Neural cell (in vitro differentiated cells): ENCODE measurements at regions not wholly inside any gene's neighbourhood (a gene's known extent, or its start where the extent isn't known, plus 50 kb on each side); places are given as distances from the start of the nearest gene placed in this dataset.

Experiments used
- H2AFZ ChIP-seq: fragments of 200-600, 300-800 bp; sonication (generic), shearing (Covaris generic); 2 replicates; pipeline ENCODE4 v1.6.0; 2014; ENCODE audit warnings: low read depth, mild to moderate bottlenecking, antibody characterized with exemption, low read length, moderate library complexity
- H3F3A ChIP-seq: fragments of 200-600 bp; shearing (Covaris generic); 2 replicates; pipeline ENCODE4 v1.6.1; 2016; ENCODE audit warnings: mild to moderate bottlenecking, moderate library complexity, mixed read lengths, antibody characterized with exemption, low read length; ENCODE audit not compliant: insufficient read depth, poor library complexity, severe bottlenecking
- H3K27ac ChIP-seq: fragments of 200-600, 300-800 bp; sonication (generic), shearing (Covaris generic); 2 replicates; pipeline ENCODE4 v1.5.1; 2014; ENCODE audit warnings: mild to moderate bottlenecking, low read length, moderate library complexity
- H3K27me3 ChIP-seq: fragments of 300-800, 200-600 bp; sonication (generic), shearing (Covaris generic); 2 replicates; pipeline ENCODE4 v1.6.0; 2014; ENCODE audit warnings: mild to moderate bottlenecking, low read depth, low read length, moderate library complexity; ENCODE audit not compliant: insufficient read depth
- H3K36me3 ChIP-seq: fragments of 300-800, 200-600 bp; sonication (generic), shearing (Covaris generic); 2 replicates; pipeline ENCODE4 v1.5.1; 2014; ENCODE audit warnings: mild to moderate bottlenecking, antibody characterized with exemption, low read length, moderate library complexity; ENCODE audit not compliant: insufficient read depth
- H3K4me2 ChIP-seq: fragments of 300-800, 200-600 bp; sonication (generic), shearing (Covaris generic); 2 replicates; pipeline ENCODE4 v1.6.0; 2014; ENCODE audit warnings: mild to moderate bottlenecking, low read length
- H3K4me3 ChIP-seq: fragments of 300-800, 200-600 bp; sonication (generic), shearing (Covaris generic); 2 replicates; pipeline ENCODE4 v1.5.1; 2014; ENCODE audit warnings: mild to moderate bottlenecking, low read length, moderate library complexity
- H3K79me2 ChIP-seq: fragments of 200-600 bp; shearing (Covaris generic); replicated peaks from 2 replicates; pipeline ENCODE4 v1.6.0; 2014; ENCODE audit warnings: mild to moderate bottlenecking, low read length, moderate library complexity; ENCODE audit not compliant: insufficient read depth
- H3K9ac ChIP-seq: fragments of 300-800, 200-600 bp; sonication (generic), shearing (Covaris generic); 2 replicates; pipeline ENCODE4 v1.6.1; 2016; ENCODE audit warnings: mild to moderate bottlenecking, low read length, mixed read lengths
- H3K9me2 ChIP-seq: fragments of 200-600 bp; shearing (Covaris generic); 2 replicates; pipeline ENCODE4 v1.6.1; 2016; ENCODE audit warnings: mild to moderate bottlenecking, low read length, mixed read lengths; ENCODE audit not compliant: insufficient read depth
- H3K9me3 ChIP-seq: fragments of 200-600, 300-800 bp; sonication (generic), shearing (Covaris generic); 2 replicates; pipeline ENCODE4 v1.6.1; 2016; ENCODE audit warnings: mild to moderate bottlenecking, mixed run types, low read length, moderate library complexity, mixed read lengths
- H4K20me1 ChIP-seq: fragments of 200-600 bp; shearing (Covaris generic); 2 replicates; pipeline ENCODE4 v1.6.1; 2016; ENCODE audit warnings: mild to moderate bottlenecking, mixed run types; ENCODE audit not compliant: insufficient read depth
- EP300 ChIP-seq: fragments of 450-650 bp; conservative IDR thresholded peaks from 2 replicates; pipeline ENCODE4 v1.6.1; 2014; ENCODE audit warnings: antibody characterized with exemption, mild to moderate bottlenecking, moderate library complexity; ENCODE audit not compliant: poor library complexity, severe bottlenecking
- EZH2 ChIP-seq: fragments of 200-600, 300-800 bp; shearing (Covaris generic), sonication (generic); IDR thresholded peaks from 2 replicates; pipeline ENCODE4 v1.6.1; 2014; ENCODE audit warnings: antibody characterized with exemption, low read length, borderline replicate concordance, mild to moderate bottlenecking; ENCODE audit not compliant: insufficient read depth, poor library complexity, severe bottlenecking
- MXI1 ChIP-seq: fragments of 450-650 bp; conservative IDR thresholded peaks from 2 replicates; pipeline ENCODE4 v1.6.1; 2014; ENCODE audit warnings: antibody characterized with exemption, mild to moderate bottlenecking; ENCODE audit not compliant: poor library complexity, severe bottlenecking
- POLR2AphosphoS5 ChIP-seq: IDR thresholded peaks from 2 replicates; pipeline ENCODE4 v1.6.1; 2012
- RAD21 ChIP-seq: fragments of 450-650 bp; conservative IDR thresholded peaks from 2 replicates; pipeline ENCODE4 v1.6.1; 2014; ENCODE audit warnings: antibody characterized with exemption, mild to moderate bottlenecking, moderate library complexity
- SMC3 ChIP-seq: fragments of 450-650 bp; conservative IDR thresholded peaks from 2 replicates; pipeline ENCODE4 v1.6.1; 2014; ENCODE audit warnings: antibody characterized with exemption, mild to moderate bottlenecking, moderate library complexity; ENCODE audit not compliant: poor library complexity
- TAF1 ChIP-seq: IDR thresholded peaks from 2 replicates; pipeline ENCODE4 v1.6.1; 2012; ENCODE audit warnings: low read depth
- TF ChIP-seq, protein P1 (sequence below): IDR thresholded peaks from 2 replicates; pipeline ENCODE4 v1.6.1; 2012; ENCODE audit warnings: borderline replicate concordance
- TF ChIP-seq, protein P2 (sequence below): fragments of 450-650 bp; IDR thresholded peaks from 2 replicates; pipeline ENCODE4 v1.5.1; 2014; ENCODE audit warnings: antibody characterized with exemption, mild to moderate bottlenecking, moderate library complexity; ENCODE audit not compliant: poor library complexity, severe bottlenecking

DNA sequence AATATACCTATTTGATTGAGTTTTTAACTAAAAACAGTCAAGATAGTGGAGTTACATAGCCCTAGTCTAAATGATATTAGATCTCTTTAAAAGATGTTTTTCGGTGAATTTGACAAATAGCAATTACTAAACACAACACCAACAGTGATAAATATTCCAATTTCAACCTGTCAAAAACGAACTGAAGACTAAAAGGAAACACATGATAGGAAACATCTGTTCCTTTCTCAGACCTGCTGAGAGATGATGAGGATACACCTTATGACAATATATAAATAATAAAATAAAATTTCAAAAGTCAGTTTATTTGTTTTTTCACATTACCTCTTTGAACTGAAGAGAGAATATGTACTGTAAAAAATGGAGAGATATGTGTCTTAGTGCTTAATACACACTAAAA, 232.7 kb downstream of the RASSF9 start (continued):
- TF ChIP-seq, protein P1, sequence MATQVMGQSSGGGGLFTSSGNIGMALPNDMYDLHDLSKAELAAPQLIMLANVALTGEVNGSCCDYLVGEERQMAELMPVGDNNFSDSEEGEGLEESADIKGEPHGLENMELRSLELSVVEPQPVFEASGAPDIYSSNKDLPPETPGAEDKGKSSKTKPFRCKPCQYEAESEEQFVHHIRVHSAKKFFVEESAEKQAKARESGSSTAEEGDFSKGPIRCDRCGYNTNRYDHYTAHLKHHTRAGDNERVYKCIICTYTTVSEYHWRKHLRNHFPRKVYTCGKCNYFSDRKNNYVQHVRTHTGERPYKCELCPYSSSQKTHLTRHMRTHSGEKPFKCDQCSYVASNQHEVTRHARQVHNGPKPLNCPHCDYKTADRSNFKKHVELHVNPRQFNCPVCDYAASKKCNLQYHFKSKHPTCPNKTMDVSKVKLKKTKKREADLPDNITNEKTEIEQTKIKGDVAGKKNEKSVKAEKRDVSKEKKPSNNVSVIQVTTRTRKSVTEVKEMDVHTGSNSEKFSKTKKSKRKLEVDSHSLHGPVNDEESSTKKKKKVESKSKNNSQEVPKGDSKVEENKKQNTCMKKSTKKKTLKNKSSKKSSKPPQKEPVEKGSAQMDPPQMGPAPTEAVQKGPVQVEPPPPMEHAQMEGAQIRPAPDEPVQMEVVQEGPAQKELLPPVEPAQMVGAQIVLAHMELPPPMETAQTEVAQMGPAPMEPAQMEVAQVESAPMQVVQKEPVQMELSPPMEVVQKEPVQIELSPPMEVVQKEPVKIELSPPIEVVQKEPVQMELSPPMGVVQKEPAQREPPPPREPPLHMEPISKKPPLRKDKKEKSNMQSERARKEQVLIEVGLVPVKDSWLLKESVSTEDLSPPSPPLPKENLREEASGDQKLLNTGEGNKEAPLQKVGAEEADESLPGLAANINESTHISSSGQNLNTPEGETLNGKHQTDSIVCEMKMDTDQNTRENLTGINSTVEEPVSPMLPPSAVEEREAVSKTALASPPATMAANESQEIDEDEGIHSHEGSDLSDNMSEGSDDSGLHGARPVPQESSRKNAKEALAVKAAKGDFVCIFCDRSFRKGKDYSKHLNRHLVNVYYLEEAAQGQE = no peak

DNA sequence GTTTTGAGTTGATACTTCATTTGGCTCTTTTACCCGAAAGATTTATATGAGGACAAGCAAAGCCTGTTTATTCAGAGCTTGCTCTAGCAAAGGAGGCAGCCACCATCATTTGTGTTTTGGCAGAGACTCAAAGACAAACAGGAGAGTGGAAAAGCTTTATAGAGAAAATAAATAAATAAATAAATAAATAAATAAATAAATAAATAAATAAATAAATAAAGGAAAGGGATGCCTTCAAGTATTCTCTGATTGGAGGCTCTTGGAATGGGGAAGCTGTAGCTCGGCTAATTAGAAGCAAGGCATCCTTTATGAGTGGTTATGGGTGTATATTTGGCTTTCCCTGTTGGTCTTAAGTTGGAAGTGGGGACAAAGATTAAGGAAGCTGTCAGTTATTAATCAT, 229.8 kb downstream of the RASSF9 start:
- no peak for TF ChIP-seq RAD21
- no peak for TF ChIP-seq EZH2
- no peak for TF ChIP-seq SMC3
- no peak for TF ChIP-seq TAF1
- no peak for TF ChIP-seq MXI1
- TF ChIP-seq, protein P1 = no peak
- no peak for TF ChIP-seq EP300
- TF ChIP-seq POLR2AphosphoS5 = no peak
- TF ChIP-seq, protein P2, sequence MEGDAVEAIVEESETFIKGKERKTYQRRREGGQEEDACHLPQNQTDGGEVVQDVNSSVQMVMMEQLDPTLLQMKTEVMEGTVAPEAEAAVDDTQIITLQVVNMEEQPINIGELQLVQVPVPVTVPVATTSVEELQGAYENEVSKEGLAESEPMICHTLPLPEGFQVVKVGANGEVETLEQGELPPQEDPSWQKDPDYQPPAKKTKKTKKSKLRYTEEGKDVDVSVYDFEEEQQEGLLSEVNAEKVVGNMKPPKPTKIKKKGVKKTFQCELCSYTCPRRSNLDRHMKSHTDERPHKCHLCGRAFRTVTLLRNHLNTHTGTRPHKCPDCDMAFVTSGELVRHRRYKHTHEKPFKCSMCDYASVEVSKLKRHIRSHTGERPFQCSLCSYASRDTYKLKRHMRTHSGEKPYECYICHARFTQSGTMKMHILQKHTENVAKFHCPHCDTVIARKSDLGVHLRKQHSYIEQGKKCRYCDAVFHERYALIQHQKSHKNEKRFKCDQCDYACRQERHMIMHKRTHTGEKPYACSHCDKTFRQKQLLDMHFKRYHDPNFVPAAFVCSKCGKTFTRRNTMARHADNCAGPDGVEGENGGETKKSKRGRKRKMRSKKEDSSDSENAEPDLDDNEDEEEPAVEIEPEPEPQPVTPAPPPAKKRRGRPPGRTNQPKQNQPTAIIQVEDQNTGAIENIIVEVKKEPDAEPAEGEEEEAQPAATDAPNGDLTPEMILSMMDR = no peak
- no peak overlapping the region for H3K4me3 ChIP-seq

More for the DNA sequence above, 229.8 kb downstream of the RASSF9 start:
- Histone ChIP-seq H3K36me3 (no peaks in the 10 kb centered on the region), H3K79me2 (no peaks in the 10 kb centered on the region), H3K9ac (no peak overlapping the region), H3K27me3 (no peaks in the 10 kb centered on the region), H3K9me3 (no peaks in the 10 kb centered on the region), H3K4me2 (no peak overlapping the region), H4K20me1 (no peaks in the 10 kb centered on the region), H3K9me2 (no peaks in the 10 kb centered on the region), H2AFZ (no peak overlapping the region), H3K27ac (no peak overlapping the region), H3F3A (no peaks in the 10 kb centered on the region)
